Mesothelial cell of epicardium (in vitro differentiated cells): ENCODE measurements at regions not wholly inside any gene's neighbourhood (a gene's known extent, or its start where the extent isn't known, plus 50 kb on each side); places are given as distances from the start of the nearest gene placed in this dataset.

ENCODE experiments used
- DNase-seq, 2 experiments: peaks; one replicate each; pipeline ENCODE4 v3.0.0; 2021; ENCODE audit warnings: low spot score in 2 of 2; ENCODE audit not compliant: unreplicated experiment in 2 of 2
- H3K27ac Mint-ChIP-seq: 2 replicates; pipeline ENCODE4 v1.8.0; 2021; ENCODE audit warnings: mixed read lengths
- H3K27me3 Mint-ChIP-seq: 2 replicates; pipeline ENCODE4 v1.8.0; 2021; ENCODE audit warnings: low read depth, mixed read lengths
- H3K36me3 Mint-ChIP-seq: 2 replicates; pipeline ENCODE4 v1.8.0; 2021; ENCODE audit warnings: mixed read lengths
- H3K4me1 Mint-ChIP-seq: 2 replicates; pipeline ENCODE4 v1.8.0; 2021; ENCODE audit warnings: mixed read lengths
- H3K4me3 Mint-ChIP-seq: 2 replicates; pipeline ENCODE4 v1.8.0; 2021; ENCODE audit warnings: mild to moderate bottlenecking, moderate library complexity, mixed read lengths
- H3K9me3 Mint-ChIP-seq: 2 replicates; pipeline ENCODE4 v1.8.0; 2021; ENCODE audit warnings: mixed read lengths
- CTCF ChIP-seq: fragments of 200-600 bp; sonication (generic); IDR thresholded peaks from one replicate; pipeline ENCODE4 v1.5.0; 2021; ENCODE audit warnings: antibody characterized with exemption; ENCODE audit not compliant: unreplicated experiment

DNA sequence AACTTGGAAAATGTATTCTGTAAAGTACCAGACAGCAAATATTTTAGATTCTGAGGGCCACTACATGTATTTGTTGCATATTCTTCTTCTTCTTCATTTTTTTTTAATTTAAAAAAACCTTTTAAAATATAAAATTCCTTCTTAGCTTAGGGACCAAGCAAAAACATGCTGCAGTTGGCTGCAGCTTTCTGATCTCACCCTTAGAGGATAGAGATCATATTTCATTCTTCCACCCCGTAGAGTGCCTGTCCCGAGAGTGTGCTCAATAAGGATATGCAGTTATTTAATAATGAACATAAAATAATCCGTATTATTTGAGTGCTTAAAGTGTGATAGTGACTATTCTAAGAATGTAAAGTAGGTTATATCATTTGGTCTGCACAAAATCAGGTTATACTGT, 204.2 kb upstream of the CD180 start:
- Mint-ChIP-seq H3K9me3 (peaks cover 8% of the 10 kb centered on the region), H3K27me3 (no peaks in the 10 kb centered on the region), H3K27ac (no peak overlapping the region), H3K4me3 (no peak overlapping the region), H3K36me3 (no peaks in the 10 kb centered on the region), H3K4me1 (peaks cover 11% of the 10 kb centered on the region)
- no peak for DNase-seq
- TF ChIP-seq CTCF, result no peak

DNA sequence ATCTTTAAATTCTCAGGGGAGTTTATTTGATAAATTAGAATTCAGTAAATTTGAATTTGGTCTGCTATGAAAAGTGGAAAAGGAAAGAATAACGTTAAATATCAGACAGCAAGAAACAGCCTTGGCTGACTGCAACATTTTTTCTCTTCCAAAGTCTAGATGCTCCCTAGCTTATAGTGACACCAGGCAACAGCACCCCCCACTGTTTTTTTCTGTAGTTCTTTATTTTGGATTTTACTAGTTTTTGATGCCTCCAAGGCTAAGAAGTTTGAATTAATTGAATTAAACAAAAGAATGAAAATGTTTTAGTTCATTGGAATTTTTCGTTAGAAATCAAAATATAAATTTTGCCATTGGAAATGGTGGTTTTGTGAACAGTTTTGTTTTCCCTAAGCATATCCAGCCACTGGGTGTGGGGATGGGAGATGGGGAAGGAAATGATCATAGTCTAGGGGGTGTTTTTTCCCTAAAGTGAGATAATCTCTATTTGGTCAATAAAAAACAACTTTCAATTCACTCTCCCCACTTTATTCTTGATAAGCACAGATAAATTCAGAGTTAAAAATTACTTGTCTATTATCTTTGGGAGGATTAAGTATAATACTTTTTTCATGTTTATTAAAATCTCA, 199.3 kb upstream of the CD180 start:
- Mint-ChIP-seq H3K36me3 (no peaks in the 10 kb centered on the region), H3K27me3 (no peaks in the 10 kb centered on the region), H3K4me3 (no peak overlapping the region), H3K27ac (no peak overlapping the region), H3K4me1 (peaks cover 25% of the 10 kb centered on the region), H3K9me3 (peaks cover 8% of the 10 kb centered on the region)
- no peak for TF ChIP-seq CTCF
- DNase-seq, result no peak

DNA sequence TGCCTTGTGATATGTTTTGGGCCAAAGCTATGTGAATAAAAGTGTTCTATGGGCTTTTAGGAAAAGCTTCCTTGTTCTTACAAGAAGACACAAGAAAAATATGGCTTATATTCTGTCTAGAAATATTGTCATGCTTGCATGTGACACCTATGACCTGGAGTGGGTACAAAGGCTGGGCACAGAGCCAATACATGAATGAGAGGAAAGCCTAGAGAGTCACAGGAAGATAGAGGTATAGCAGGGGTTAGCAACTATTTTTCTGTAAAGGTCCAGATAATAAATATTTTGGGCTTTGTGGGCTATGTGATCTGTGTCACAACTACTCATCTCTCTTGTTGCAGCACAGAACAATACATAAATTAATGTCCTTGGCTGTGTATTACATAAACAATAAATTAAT, 196.6 kb upstream of the CD180 start:
- Mint-ChIP-seq H3K27me3 (no peaks in the 10 kb centered on the region), H3K27ac (peak overlapping the region; percentile 60), H3K36me3 (no peaks in the 10 kb centered on the region), H3K4me3 (no peak overlapping the region), H3K4me1 (peaks cover 21% of the 10 kb centered on the region), H3K9me3 (peaks cover 9% of the 10 kb centered on the region)
- TF ChIP-seq CTCF, result no peak
- no peak for DNase-seq

DNA sequence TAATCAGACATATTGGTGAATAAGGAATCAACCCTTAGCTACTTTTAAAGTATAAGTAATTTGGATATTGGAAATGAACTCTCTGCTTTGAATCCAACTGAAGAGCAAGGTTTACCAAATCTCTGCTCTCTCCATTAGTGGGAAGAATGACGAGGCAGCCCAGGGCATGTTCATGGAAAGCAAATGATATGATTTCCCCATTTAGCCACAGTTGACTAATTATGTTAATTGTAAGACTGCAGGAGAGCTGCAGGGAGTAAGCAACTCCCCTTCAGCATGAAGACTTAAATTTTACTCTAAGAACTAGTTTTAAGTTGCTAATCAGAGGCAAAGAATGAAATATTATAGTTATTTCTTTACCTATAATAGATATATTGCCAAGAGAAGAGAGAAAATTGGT, 194.3 kb upstream of the CD180 start:
- no peak for DNase-seq
- Mint-ChIP-seq H3K4me3 (no peak overlapping the region), H3K4me1 (peaks cover 18% of the 10 kb centered on the region), H3K27me3 (peaks cover 3% of the 10 kb centered on the region), H3K9me3 (peaks cover 9% of the 10 kb centered on the region), H3K27ac (no peak overlapping the region), H3K36me3 (no peaks in the 10 kb centered on the region)
- no peak for TF ChIP-seq CTCF

DNA sequence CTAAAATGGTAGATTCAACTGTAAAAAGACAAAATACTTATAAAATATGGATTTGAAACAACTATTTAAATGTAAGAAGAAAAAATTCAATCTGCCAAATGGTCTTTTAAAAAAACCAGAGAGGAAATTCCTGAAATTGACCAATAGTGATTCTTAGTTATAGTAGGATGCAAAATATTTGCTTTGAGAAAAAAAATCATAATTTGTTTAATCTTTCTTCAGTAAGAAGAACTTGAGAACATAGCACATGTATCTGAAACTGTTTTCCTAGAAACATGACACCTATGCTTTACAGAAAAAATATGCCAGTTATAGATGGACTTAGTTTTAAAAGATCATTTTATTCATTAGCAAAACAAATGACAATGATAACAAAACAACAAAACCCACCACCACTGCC, 186.9 kb upstream of the CD180 start:
- DNase-seq, result no peak
- H3K9me3 Mint-ChIP-seq, result no peaks in the 10 kb centered on the region
- no peak overlapping the region for H3K27ac Mint-ChIP-seq
- no peak for TF ChIP-seq CTCF
- H3K36me3 Mint-ChIP-seq, result no peaks in the 10 kb centered on the region
- no peak overlapping the region for H3K4me3 Mint-ChIP-seq
- peaks cover 21% of the 10 kb centered on the region for H3K4me1 Mint-ChIP-seq
- peaks cover 3% of the 10 kb centered on the region for H3K27me3 Mint-ChIP-seq
